HG03457 (cell line): ENCODE measurements at regions not wholly inside any gene's neighbourhood (a gene's known extent, or its start where the extent isn't known, plus 50 kb on each side); places are given as distances from the start of the nearest gene placed in this dataset.

Source experiments
- ATAC-seq: cut with Tn5 transposase; IDR thresholded peaks from one replicate; pipeline ENCODE4 v1.9.1; 2021; ENCODE audit warnings: moderate number of reproducible peaks; ENCODE audit not compliant: unreplicated experiment

- ATAC-seq: no peak
Measured at GRCh38 chr1:238153939-238154338, 263.2 kb upstream of the ZP4 start.

GRCh38 chr1:238153253-238153652, 262.5 kb upstream of the ZP4 start:
- ATAC-seq: no peak

GRCh38 chr1:238152119-238152518, 261.4 kb upstream of the ZP4 start:
- no peak for ATAC-seq

- no peak for ATAC-seq
Measured at GRCh38 chr1:238143038-238143437, 252.3 kb upstream of the ZP4 start.

GRCh38 chr1:238141353-238141752, 250.6 kb upstream of the ZP4 start:
- no peak for ATAC-seq

- no peak for ATAC-seq
Measured at GRCh38 chr1:238139713-238140112, 249.0 kb upstream of the ZP4 start.

GRCh38 chr1:238138059-238138626, 247.4 kb upstream of the ZP4 start:
- ATAC-seq: no peak

- no peak for ATAC-seq
Measured at GRCh38 chr1:238135708-238136664, 245.3 kb upstream of the ZP4 start.

- no peak for ATAC-seq
Measured at GRCh38 chr1:238129677-238130076, 239.0 kb upstream of the ZP4 start.

GRCh38 chr1:238123201-238123600, 232.5 kb upstream of the ZP4 start:
- ATAC-seq: no peak

- no peak for ATAC-seq
Measured at GRCh38 chr1:238119861-238120260, 229.1 kb upstream of the ZP4 start.

- ATAC-seq: no peak
Measured at GRCh38 chr1:238119060-238119459, 228.3 kb upstream of the ZP4 start.

GRCh38 chr1:238115852-238116251, 225.1 kb upstream of the ZP4 start:
- no peak for ATAC-seq

GRCh38 chr1:238112952-238113621, 222.4 kb upstream of the ZP4 start:
- no peak for ATAC-seq

GRCh38 chr1:238111516-238111915, 220.8 kb upstream of the ZP4 start:
- ATAC-seq: no peak

GRCh38 chr1:238111081-238111480, 220.4 kb upstream of the ZP4 start:
- ATAC-seq: no peak

- no peak for ATAC-seq
Measured at GRCh38 chr1:238108417-238108816, 217.7 kb upstream of the ZP4 start.

GRCh38 chr1:238107322-238107721, 216.6 kb upstream of the ZP4 start:
- ATAC-seq: no peak

GRCh38 chr1:238104752-238105151, 214.0 kb upstream of the ZP4 start:
- ATAC-seq: no peak

- no peak for ATAC-seq
Measured at GRCh38 chr1:238101923-238102322, 211.2 kb upstream of the ZP4 start.

GRCh38 chr1:238099871-238100270, 209.1 kb upstream of the ZP4 start:
- ATAC-seq: no peak

- ATAC-seq: no peak
Measured at GRCh38 chr1:238089615-238090014, 198.9 kb upstream of the ZP4 start.
